GM12878 (cell line): ENCODE measurements at regions not wholly inside any gene's neighbourhood (a gene's known extent, or its start where the extent isn't known, plus 50 kb on each side); places are given as distances from the start of the nearest gene placed in this dataset.

ENCODE experiments used
- CTCF ChIP-seq, 3 experiments: IDR thresholded peaks in 2 of 3; conservative IDR thresholded peaks in 1 of 3; 2 replicates each; pipeline ENCODE4 v1.5.1; 2011; ENCODE audit warnings: low read depth in 3 of 3, low read length in 3 of 3, mild to moderate bottlenecking in 3 of 3, control low read depth in 2 of 3, moderate library complexity in 2 of 3, inconsistent platforms in 1 of 3, mixed read lengths in 1 of 3; ENCODE audit not compliant: control insufficient read depth in 2 of 3, insufficient read depth in 1 of 3; ENCODE audit errors: extremely low read depth in 1 of 3
- EZH2 ChIP-seq: IDR thresholded peaks from 2 replicates; pipeline ENCODE4 v1.6.1; 2012; ENCODE audit warnings: low read depth, mild to moderate bottlenecking, control low read depth, inconsistent platforms, low read length, borderline replicate concordance; ENCODE audit not compliant: control insufficient read depth
- GATAD2B ChIP-seq: fragments of 450-650 bp; conservative IDR thresholded peaks from 2 replicates; pipeline ENCODE4 v1.6.1; 2017; ENCODE audit warnings: low read depth, mild to moderate bottlenecking, moderate library complexity
- MAX ChIP-seq: IDR thresholded peaks from 2 replicates; pipeline ENCODE4 v1.6.1; 2012; ENCODE audit warnings: low read depth, low read length, improper control_type of control experiment
- MLLT1 ChIP-seq: fragments of 450-650 bp; IDR thresholded peaks from 2 replicates; pipeline ENCODE4 v1.6.1; 2016; ENCODE audit warnings: mild to moderate bottlenecking
- POLR2A ChIP-seq: IDR thresholded peaks from 2 replicates; pipeline ENCODE4 v1.6.1; 2011; ENCODE audit warnings: low read depth, mild to moderate bottlenecking, low read length
- RAD51 ChIP-seq: fragments of 450-650 bp; IDR thresholded peaks from 2 replicates; pipeline ENCODE4 v1.6.1; 2016; ENCODE audit warnings: moderate library complexity, mild to moderate bottlenecking, inconsistent platforms
- SKIL ChIP-seq: fragments of 450-650 bp; IDR thresholded peaks from 2 replicates; pipeline ENCODE4 v1.6.1; 2017; ENCODE audit warnings: mild to moderate bottlenecking, low read depth, inconsistent platforms; ENCODE audit not compliant: poor library complexity, severe bottlenecking
- SMC3 ChIP-seq: IDR thresholded peaks from 2 replicates; pipeline ENCODE4 v1.6.1; 2011; ENCODE audit warnings: low read length, improper control_type of control experiment, borderline replicate concordance
- SUZ12 ChIP-seq: fragments of 200-600 bp; sonication (generic); IDR thresholded peaks from one replicate; pipeline ENCODE4 v1.6.1; 2018; ENCODE audit warnings: antibody characterized with exemption, mild to moderate bottlenecking; ENCODE audit not compliant: unreplicated experiment
- USF1 ChIP-seq: IDR thresholded peaks from 2 replicates; pipeline ENCODE4 v1.6.1; 2011; ENCODE audit warnings: borderline replicate concordance, low read depth, mild to moderate bottlenecking, moderate library complexity, mixed read lengths, low read length; ENCODE audit not compliant: insufficient read depth; ENCODE audit errors: extremely low read length
- USF2 ChIP-seq: IDR thresholded peaks from 2 replicates; pipeline ENCODE4 v1.6.1; 2011; ENCODE audit warnings: low read depth, low read length, improper control_type of control experiment, borderline replicate concordance

GRCh38 chr7:88480896-88481295 lies 174.2 kb upstream of the STEAP4 start:
- TF ChIP-seq GATAD2B (no peak), RAD51 (no peak), SMC3 (no peak), POLR2A (no peak), USF1 (no peak), EZH2 (no peak), SKIL (no peak), MLLT1 (no peak), USF2 (no peak), CTCF (IDR thresholded peaks at IDR 0.05 in 2 of 3, conservative IDR thresholded peaks at IDR 0.05 in 1 of 3; ENCODE audit: control insufficient read depth in 2 of 3, extremely low read depth in 1 of 3, insufficient read depth in 1 of 3, low read depth in 3 of 3, low read length in 3 of 3) (no peak), MAX (no peak), SUZ12 (no peak)
